Panc1 (cell line): ENCODE measurements at regions not wholly inside any gene's neighbourhood (a gene's known extent, or its start where the extent isn't known, plus 50 kb on each side); places are given as distances from the start of the nearest gene placed in this dataset.
"Not testable (repeated sequence)": the region's sequence is repeated elsewhere in the genome, so short reads cannot be mapped to it uniquely, and the experiment has no call there.

Experiments used
- ATAC-seq: fragments of 200-7000 bp; cut with Tn5 transposase; 2 replicates; pipeline ENCODE4 v1.9.1; 2020; ENCODE audit warnings: mild to moderate bottlenecking, moderate library complexity
- BruUV-seq: library from RNA; stranded (reverse); fragments of 400-500 nt; replicated peaks from 2 replicates; lab custom pipeline; 2021; lab: Mats Ljungman, UMichigan
- CTCF ChIA-PET: fragments of 300-600 bp; sonication (Branson Sonifier 250); formaldehyde crosslinking; loops from one replicate; lab custom pipeline; 2022; ENCODE audit warnings: antibody characterized with exemption; lab: Charles Lee
- POLR2A ChIA-PET: fragments of 300-600 bp; sonication (Branson Sonifier 250); formaldehyde crosslinking; loops from one replicate; lab custom pipeline; 2022; ENCODE audit warnings: antibody characterized with exemption; lab: Charles Lee
- DNase-seq: peaks from one replicate; pipeline ENCODE4 v3.0.0-alpha.2; 2010; ENCODE audit warnings: low read depth, low spot score
- H3K27ac ChIP-seq: 2 replicates; pipeline ENCODE4 v1.5.1; 2011; ENCODE audit warnings: mild to moderate bottlenecking, low read length, inconsistent platforms
- H3K27me3 ChIP-seq: fragments of 200-500 bp; sonication (Bioruptor generic); 2 replicates; pipeline ENCODE4 v1.6.0; 2014; ENCODE audit warnings: low read length, inconsistent platforms; ENCODE audit not compliant: control insufficient read depth, insufficient read depth
- H3K36me3 ChIP-seq: fragments of 200-500 bp; sonication (Bioruptor generic); 2 replicates; pipeline ENCODE4 v1.5.1; 2014; ENCODE audit warnings: inconsistent platforms, mild to moderate bottlenecking, low read length, moderate library complexity; ENCODE audit not compliant: control insufficient read depth, insufficient read depth
- H3K4me1 ChIP-seq: 2 replicates; pipeline ENCODE4 v1.5.1; 2011; ENCODE audit warnings: inconsistent platforms, mild to moderate bottlenecking, low read length, moderate library complexity; ENCODE audit not compliant: control insufficient read depth, insufficient read depth
- H3K4me3 ChIP-seq, 2 experiments: 2 replicates each; pipeline ENCODE4 v1.5.1; 2011 to 2012; ENCODE audit warnings: low read depth in 2 of 2, low read length in 2 of 2, mild to moderate bottlenecking in 2 of 2, inconsistent platforms in 1 of 2, moderate library complexity in 1 of 2
- H3K9me3 ChIP-seq: fragments of 200-500 bp; sonication (Bioruptor generic); 2 replicates; pipeline ENCODE4 v1.5.1; 2014; ENCODE audit warnings: low read depth, mild to moderate bottlenecking, inconsistent platforms, low read length, moderate library complexity; ENCODE audit not compliant: control insufficient read depth, insufficient read depth
- CTCF ChIP-seq: fragments of 450-650 bp; IDR thresholded peaks from 2 replicates; pipeline ENCODE4 v1.5.1; 2017; ENCODE audit warnings: mild to moderate bottlenecking
- POLR2AphosphoS5 ChIP-seq: IDR thresholded peaks from 2 replicates; pipeline ENCODE4 v1.6.1; 2012; ENCODE audit warnings: mild to moderate bottlenecking, low read depth, low read length, moderate library complexity
- REST ChIP-seq, 2 experiments: IDR thresholded peaks; 2 replicates each; pipeline ENCODE4 v1.6.1; 2011 to 2012; ENCODE audit warnings: low read depth in 2 of 2, control low read depth in 1 of 2, low read length in 1 of 2, mild to moderate bottlenecking in 1 of 2, moderate library complexity in 1 of 2; ENCODE audit not compliant: insufficient read depth in 1 of 2
- SIN3A ChIP-seq: IDR thresholded peaks from 2 replicates; pipeline ENCODE4 v1.6.1; 2012; ENCODE audit warnings: low read depth, mild to moderate bottlenecking, low read length, moderate library complexity, borderline replicate concordance; ENCODE audit not compliant: insufficient read depth
- TCF7L2 ChIP-seq: IDR thresholded peaks from 2 replicates; pipeline ENCODE4 v1.6.1; 2011; ENCODE audit warnings: mild to moderate bottlenecking, low read depth, low read length, inconsistent platforms
- in situ Hi-C: cut with HindIII; loops from 2 replicates; pipeline ENCODE4 v1.10.0; 2016; ENCODE audit warnings: low sequenced_read_pairs, low pct_unique_long_range_greater_than_20kb
- intact Hi-C: fragments of 100-400 bp; cut with micrococcal nuclease; formaldehyde crosslinking; loops from one replicate; pipeline ENCODE4 v1.10.0; 2022; ENCODE audit not compliant: unreplicated experiment

- no peak overlapping the region for H3K4me3 ChIP-seq
- TF ChIP-seq CTCF, result no peak
- TF ChIP-seq POLR2AphosphoS5, result no peak
- TF ChIP-seq SIN3A, result no peak
- TF ChIP-seq TCF7L2, result no peak
- no peak for TF ChIP-seq REST (IDR thresholded peaks at IDR 0.05; ENCODE audit: insufficient read depth in 1 of 2, low read depth in 2 of 2, low read length in 1 of 2)
- H3K27ac ChIP-seq, result no peak overlapping the region
- ChIA-PET POLR2A (no interaction called here), CTCF (no interaction called here)
- in situ Hi-C loops (no loop called here), intact Hi-C loops (no loop called here)
- DNase-seq (no peak), ATAC-seq (no peak)
- no peaks in the 10 kb centered on the region for H3K9me3 ChIP-seq
- no peaks in the 10 kb centered on the region for H3K4me1 ChIP-seq
- no TSS peak for BruUV-seq
- no peaks in the 10 kb centered on the region for H3K27me3 ChIP-seq
- no peaks in the 10 kb centered on the region for H3K36me3 ChIP-seq
Measured at GRCh38 chrX:34238896-34239295, 106.8 kb upstream of the FAM47A start.

- CTCF ChIA-PET, POLR2A ChIA-PET, in situ Hi-C loops, BruUV-seq, H3K36me3 ChIP-seq, H3K4me3 ChIP-seq, H3K27ac ChIP-seq, H3K9me3 ChIP-seq, H3K27me3 ChIP-seq, ATAC-seq, intact Hi-C loops, DNase-seq, H3K4me1 ChIP-seq: not testable (repeated sequence)
Measured at GRCh38 chrX:34230156-34230555, 98.0 kb upstream of the FAM47A start.

- ChIA-PET POLR2A (no interaction called here), CTCF (no interaction called here)
- Histone ChIP-seq H3K9me3 (no peaks in the 10 kb centered on the region), H3K4me3 (no peak overlapping the region), H3K27me3 (no peaks in the 10 kb centered on the region), H3K27ac (no peak overlapping the region), H3K4me1 (no peaks in the 10 kb centered on the region), H3K36me3 (no peaks in the 10 kb centered on the region)
- BruUV-seq, result no TSS peak
- intact Hi-C loops (no loop called here), in situ Hi-C loops (no loop called here)
- ATAC-seq, result no peak
- TF ChIP-seq TCF7L2, result no peak
- no peak for TF ChIP-seq SIN3A
- no peak for TF ChIP-seq POLR2AphosphoS5
- TF ChIP-seq CTCF, result no peak
- no peak for TF ChIP-seq REST (IDR thresholded peaks at IDR 0.05; ENCODE audit: insufficient read depth in 1 of 2, low read depth in 2 of 2, low read length in 1 of 2)
- DNase-seq, result no peak
Measured at GRCh38 chrX:34227804-34228203, 95.7 kb upstream of the FAM47A start.
